SK-N-MC (cell line): ENCODE measurements at regions not wholly inside any gene's neighbourhood (a gene's known extent, or its start where the extent isn't known, plus 50 kb on each side); places are given as distances from the start of the nearest gene placed in this dataset.

Experiments
- EZH2 ChIP-seq: fragments of 200-600 bp; sonication (generic); IDR thresholded peaks from one replicate; pipeline ENCODE4 v1.6.1; 2017; ENCODE audit warnings: antibody characterized with exemption
- POLR2AphosphoS5 ChIP-seq: IDR thresholded peaks from 2 replicates; pipeline ENCODE4 v1.6.1; 2012; ENCODE audit warnings: mild to moderate bottlenecking, low read depth, low read length, borderline replicate concordance

GRCh38 chr6:139542351-139542750 lies 167.9 kb upstream of the CITED2 start:
- TF ChIP-seq EZH2 (no peak), POLR2AphosphoS5 (no peak)
